Kidney (tissue), 13 donors: ENCODE measurements at regions not wholly inside any gene's neighbourhood (a gene's known extent, or its start where the extent isn't known, plus 50 kb on each side); places are given as distances from the start of the nearest gene placed in this dataset.

Source experiments
- DNase-seq, 5 donors: peaks; one replicate each; pipeline ENCODE4 v3.0.0-alpha.2; 2013 to 2020
- FAIRE-seq: peaks from 2 replicates; lab custom pipeline; 2012; peaks lifted over from hg19 to GRCh38; lab: Jason Lieb, UNC
- H3K27ac ChIP-seq, 2 donors: one replicate each; pipeline ENCODE4 v1.7.0; 2013; ENCODE audit warnings: low read depth in 2 of 2, low read length in 2 of 2, inconsistent platforms in 1 of 2
- H3K27me3 ChIP-seq: one replicate; pipeline ENCODE4 v1.7.1; 2013; ENCODE audit warnings: low read length, inconsistent platforms; ENCODE audit not compliant: control insufficient read depth, insufficient read depth
- H3K36me3 ChIP-seq, 3 donors: one replicate each; pipeline versions ENCODE4 v1.7.0 to v1.7.1; 2013; ENCODE audit warnings: low read length in 3 of 3, control low read depth in 1 of 3, inconsistent platforms in 1 of 3; ENCODE audit not compliant: insufficient read depth in 3 of 3, control insufficient read depth in 2 of 3
- H3K4me1 ChIP-seq, 3 donors: one replicate each; pipeline versions ENCODE4 v1.7.0 to v1.7.1; 2013; ENCODE audit warnings: low read length in 3 of 3, inconsistent platforms in 1 of 3, low read depth in 1 of 3; ENCODE audit not compliant: control insufficient read depth in 2 of 3, insufficient read depth in 2 of 3
- H3K4me3 ChIP-seq, 3 donors: one replicate each; pipeline versions ENCODE4 v1.7.0 to v1.8.1; 2013; ENCODE audit warnings: low read length in 3 of 3, control low read depth in 1 of 3, inconsistent platforms in 1 of 3
- H3K9ac ChIP-seq, 3 donors: one replicate each; pipeline versions ENCODE4 v1.7.0 to v1.7.1; 2013; ENCODE audit warnings: low read length in 3 of 3, control low read depth in 1 of 3, inconsistent platforms in 1 of 3
- H3K9me3 ChIP-seq, 3 donors: one replicate each; pipeline versions ENCODE4 v1.7.0 to v1.7.1; 2013; ENCODE audit warnings: low read length in 3 of 3, control low read depth in 1 of 3, inconsistent platforms in 1 of 3; ENCODE audit not compliant: control insufficient read depth in 2 of 3, insufficient read depth in 1 of 3
- CTCF ChIP-seq: IDR thresholded peaks from 3 replicates; pipeline ENCODE4 v1.5.1; 2012; ENCODE audit warnings: mild to moderate bottlenecking, moderate library complexity, borderline replicate concordance; ENCODE audit not compliant: insufficient read depth; ENCODE audit errors: extremely low read depth
- intact Hi-C: fragments of 100-400 bp; cut with DNase I; formaldehyde crosslinking; loops from one replicate; pipeline ENCODE4 v1.11.1; 2022
- donor health status: control.
- donor health status: control.
- donor health status: control.
- donor health status: control.
- donor health status: control.
- donor health status: DM: yes; HTN: yes; CAD: no.
- donor health status: Normal renal cell carcinoma (clear cell type).

GRCh38 chr10:4067531-4067930 lies 282.5 kb upstream of the KLF6 start:
- DNase-seq, result no peak
- Histone ChIP-seq H3K9me3 (no peaks in the 10 kb centered on the region), H3K27ac (peak overlapping the region in 1 of 2 donors; percentile 10), H3K36me3 (no peaks in the 10 kb centered on the region), H3K9ac (no peak overlapping the region), H3K4me1 (peaks cover 0 to 6% (median 4%) of the 10 kb centered on the region in 3 donors), H3K4me3 (no peak overlapping the region), H3K27me3 (no peaks in the 10 kb centered on the region)
- no peak for FAIRE-seq
- no peak for TF ChIP-seq CTCF
- intact Hi-C loops, result no loop called here

GRCh38 chr10:4066581-4067390 lies 281.8 kb upstream of the KLF6 start:
- intact Hi-C loops, result no loop called here
- Histone ChIP-seq H3K9me3 (no peaks in the 10 kb centered on the region), H3K36me3 (no peaks in the 10 kb centered on the region), H3K9ac (no peak overlapping the region), H3K27me3 (no peaks in the 10 kb centered on the region), H3K27ac (no peak overlapping the region), H3K4me1 (peaks cover 0 to 6% (median 4%) of the 10 kb centered on the region in 3 donors), H3K4me3 (no peak overlapping the region)
- DNase-seq (no peak), FAIRE-seq (no peak)
- TF ChIP-seq CTCF, result no peak

GRCh38 chr10:4064489-4064888 lies 279.5 kb upstream of the KLF6 start:
- no peak for TF ChIP-seq CTCF
- intact Hi-C loops, result no loop called here

More at GRCh38 chr10:4064489-4064888, 279.5 kb upstream of the KLF6 start:
- Histone ChIP-seq H3K27me3 (no peaks in the 10 kb centered on the region), H3K4me1 (peaks cover under 1 to 5% (median 4%) of the 10 kb centered on the region in 3 donors), H3K9me3 (no peaks in the 10 kb centered on the region), H3K9ac (no peak overlapping the region), H3K4me3 (no peak overlapping the region), H3K27ac (no peak overlapping the region), H3K36me3 (no peaks in the 10 kb centered on the region)
- FAIRE-seq (no peak), DNase-seq (no peak)
